COR-L47 (cell line): ENCODE measurements at regions not wholly inside any gene's neighbourhood (a gene's known extent, or its start where the extent isn't known, plus 50 kb on each side); places are given as distances from the start of the nearest gene placed in this dataset.

Source experiments
- DNase-seq: peaks from one replicate; lab custom pipeline; 2025; lab: John Stamatoyannopoulos, UW

DNA sequence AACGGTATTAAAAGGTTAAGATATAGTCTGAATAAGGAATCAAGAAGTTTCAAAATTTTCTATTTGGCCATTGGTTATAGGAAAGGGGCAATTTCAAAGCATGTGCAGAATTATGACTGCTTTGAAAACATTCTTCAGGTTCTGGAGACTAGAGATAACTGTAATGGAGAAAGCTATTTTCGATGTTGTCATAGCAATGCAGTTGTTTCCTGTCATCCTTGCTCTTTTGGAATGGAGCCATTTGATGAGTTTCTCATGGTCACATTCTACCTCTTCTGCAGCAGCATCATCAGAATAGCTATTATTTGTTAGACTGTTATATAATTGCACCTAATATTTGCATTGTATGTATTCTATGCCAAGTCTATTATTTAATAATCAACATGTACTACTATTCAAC lies 368.2 kb upstream of the NR3C2 start:
- DNase-seq = no peak

DNA sequence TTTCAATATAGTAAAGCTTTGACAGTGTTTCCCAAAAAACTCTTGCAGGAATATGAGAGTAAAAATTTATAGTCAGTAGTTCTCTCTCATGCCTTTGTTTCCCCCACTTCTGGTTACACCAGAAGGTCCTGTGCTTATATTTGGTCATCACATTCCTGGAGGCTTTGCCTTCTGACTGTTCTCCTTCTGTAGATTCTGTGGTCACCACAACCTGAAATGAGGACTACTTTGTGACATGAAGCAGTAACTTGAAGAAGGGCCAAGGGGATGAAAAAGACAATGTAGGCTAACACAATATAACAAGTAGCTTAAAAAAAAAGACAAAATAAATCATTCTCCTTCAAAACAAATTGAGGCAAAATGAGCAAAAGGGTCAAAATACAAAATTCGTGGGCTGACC lies 366.2 kb upstream of the NR3C2 start:
- DNase-seq = no peak

DNA sequence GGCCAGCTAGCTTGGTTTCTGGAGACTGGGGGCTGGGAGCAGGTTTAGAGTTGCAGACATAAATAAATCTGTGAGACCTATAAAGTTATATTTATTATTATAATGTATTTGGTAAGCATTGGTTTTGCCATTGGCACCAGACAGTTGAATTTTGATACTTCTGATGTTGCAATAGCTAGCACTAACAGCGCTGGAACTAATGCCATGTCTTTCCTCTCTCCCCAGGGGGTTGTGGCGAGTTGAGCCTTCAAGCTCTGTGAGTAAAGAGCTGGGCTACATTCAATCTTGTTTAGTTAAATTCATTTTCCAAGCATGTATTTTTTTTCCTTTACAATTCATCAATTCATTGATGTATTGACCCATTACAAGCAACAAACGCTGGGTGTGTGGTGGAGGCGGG lies 358.7 kb upstream of the NR3C2 start:
- DNase-seq = no peak

DNA sequence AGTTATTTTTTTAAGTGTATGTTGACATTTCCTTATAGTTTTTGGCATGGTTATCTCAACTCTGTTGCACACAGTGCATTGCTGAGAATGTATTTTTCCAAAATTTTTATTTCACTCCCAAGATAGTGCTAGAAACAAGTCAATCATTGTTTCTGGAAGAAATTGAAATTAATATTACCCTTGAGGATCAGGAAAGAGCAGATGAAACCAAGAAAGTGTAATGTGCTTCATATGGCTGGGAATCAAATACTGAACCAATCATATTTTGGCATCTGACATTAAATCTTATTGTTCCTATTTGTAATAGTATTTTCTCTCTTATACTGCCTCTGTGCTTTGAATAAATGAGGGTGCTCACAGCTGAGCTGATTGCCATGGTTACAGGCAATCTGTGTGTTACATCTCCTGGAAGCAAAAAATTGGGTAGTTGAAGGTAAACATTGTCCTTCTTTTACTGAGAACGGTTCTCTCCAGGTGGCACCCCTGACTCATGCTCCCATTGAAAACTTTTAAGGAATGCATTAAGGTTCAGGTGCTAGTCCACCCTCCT lies 358.2 kb upstream of the NR3C2 start:
- no peak for DNase-seq

DNA sequence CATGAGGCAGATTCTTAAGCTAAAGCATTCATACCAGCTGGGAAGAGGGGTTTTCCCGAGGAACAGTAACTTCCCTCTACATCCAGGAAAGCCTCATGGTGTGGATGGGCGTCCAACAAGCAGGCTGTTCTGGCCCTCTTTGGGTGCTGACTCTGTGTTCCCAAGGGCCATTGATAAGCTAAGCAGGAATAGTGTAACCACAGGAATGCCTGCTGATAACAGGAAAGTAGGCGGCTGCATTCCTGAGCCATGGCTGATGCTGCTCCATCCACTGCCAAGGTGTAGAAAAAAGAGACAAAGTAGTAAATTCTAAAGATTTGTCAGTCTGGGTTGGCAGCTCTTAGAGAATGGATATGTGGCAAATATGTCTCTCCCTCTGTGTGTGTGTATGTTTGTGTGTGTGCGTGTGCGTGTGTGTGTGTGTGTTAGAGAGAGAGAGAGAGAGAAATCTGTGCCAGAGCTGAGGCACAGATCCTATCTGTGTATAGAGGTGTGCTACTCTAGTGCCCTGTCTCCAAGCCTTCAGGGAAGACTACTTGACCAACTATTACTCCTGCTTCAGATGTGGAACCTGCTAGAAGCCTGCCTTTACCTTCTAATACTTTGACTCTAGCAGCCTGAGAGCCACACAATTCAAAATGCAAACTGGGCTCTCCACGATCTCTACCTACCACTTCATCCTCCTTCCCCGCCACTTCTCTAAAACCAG lies 353.1 kb upstream of the NR3C2 start:
- DNase-seq = no peak

DNA sequence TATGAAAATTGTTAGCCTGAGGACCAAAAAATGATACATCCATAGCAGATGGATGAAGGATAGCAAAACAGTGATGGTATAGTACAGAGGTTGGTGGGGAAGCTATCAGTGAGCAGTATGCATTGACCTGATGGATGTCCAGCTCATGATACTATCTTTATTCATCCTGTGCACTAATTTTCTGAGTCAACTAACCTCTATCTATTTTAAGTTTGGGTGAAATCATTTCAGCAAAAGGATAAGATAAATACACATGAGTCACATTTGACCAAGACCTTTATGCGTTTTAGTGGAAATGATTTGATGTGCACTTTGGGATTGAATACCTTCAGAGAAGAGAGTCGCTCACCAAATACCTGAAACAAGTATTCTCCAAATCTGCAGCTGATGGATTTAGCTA lies 351.0 kb upstream of the NR3C2 start:
- no peak for DNase-seq

DNA sequence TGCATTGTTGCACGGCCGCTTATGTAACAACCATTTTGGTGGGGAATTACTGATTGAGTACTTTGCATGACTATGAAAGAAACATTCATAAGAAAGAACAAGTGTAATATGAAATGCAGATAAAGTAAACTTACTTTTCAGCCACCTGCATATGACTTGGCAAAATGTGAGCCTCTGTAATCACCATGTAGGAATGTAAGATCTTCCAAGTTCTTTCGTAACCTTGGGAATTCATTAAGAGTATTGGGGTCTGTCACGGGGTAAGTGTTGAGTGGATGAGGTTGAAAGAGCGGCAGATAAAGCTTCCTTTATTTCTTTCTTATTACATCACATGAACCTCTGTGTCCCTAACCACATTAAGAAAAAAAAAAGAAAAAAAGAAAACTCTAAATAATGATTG lies 348.5 kb upstream of the NR3C2 start:
- no peak for DNase-seq

DNA sequence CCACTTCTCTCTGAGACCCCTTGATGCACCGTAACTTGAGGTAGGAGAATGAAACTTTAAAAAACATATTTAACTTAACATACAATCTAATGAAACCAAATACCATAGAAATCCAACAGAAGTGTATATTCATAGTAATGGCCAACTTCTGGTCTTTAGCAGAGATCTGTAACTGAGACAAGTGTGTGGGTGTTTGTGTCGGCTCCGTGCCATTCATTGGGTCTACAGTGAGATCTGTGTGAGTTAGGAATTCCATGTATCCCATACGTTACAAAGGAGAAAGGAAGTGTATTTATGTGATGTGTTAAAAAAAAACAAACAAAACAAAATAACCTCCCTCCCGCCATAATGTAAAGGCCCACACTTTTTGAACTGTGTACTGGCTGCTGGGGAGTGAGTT lies 348.0 kb upstream of the NR3C2 start:
- no peak for DNase-seq

DNA sequence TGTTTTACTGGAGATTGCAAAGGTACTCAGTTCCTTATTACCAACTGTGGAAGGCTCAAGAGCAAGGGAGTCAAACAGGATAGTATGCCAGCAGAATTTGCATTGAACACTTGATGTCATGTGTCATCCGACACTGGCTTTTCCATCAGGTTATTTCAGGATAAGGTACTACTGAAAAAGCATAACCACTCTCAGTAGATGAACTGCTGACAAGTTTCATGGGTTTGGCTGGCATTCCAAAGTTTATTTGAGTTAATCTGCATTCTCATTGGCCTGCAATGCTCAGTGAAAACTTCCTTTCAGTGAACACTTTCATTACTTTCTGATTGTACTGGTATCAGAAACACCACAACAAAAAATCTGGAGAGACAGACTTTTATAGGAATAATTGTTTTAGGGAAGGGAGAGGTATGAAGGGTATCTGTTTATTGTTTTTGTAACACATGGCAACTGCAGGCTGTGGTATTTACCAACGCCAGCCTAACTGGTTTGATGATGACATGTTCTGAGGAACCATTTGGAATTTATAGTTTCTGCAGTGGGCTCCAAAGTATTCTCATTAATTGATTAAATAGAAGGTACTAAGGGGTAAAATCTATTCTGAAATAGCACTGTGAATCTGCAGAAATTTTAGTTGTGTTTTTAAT lies 345.7 kb upstream of the NR3C2 start:
- DNase-seq = no peak

DNA sequence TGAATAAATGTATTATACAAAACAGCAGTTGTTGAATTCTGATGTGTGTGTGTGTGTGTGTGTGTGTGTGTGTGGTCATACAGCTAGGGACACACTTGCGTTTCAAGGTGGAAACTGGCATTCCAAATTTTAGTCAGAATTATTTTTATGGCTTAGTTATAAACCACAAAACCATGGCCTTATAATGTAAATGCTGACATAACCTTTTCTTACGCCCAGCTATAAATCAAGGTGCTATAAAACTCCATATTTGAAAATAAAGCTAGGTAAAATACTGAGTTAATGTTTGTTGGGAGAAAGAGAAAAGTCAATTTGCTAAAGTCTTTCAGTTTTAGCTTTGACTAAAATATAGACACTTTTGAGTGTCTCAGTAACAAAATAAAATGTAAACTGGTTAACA lies 345.1 kb upstream of the NR3C2 start:
- DNase-seq = no peak

DNA sequence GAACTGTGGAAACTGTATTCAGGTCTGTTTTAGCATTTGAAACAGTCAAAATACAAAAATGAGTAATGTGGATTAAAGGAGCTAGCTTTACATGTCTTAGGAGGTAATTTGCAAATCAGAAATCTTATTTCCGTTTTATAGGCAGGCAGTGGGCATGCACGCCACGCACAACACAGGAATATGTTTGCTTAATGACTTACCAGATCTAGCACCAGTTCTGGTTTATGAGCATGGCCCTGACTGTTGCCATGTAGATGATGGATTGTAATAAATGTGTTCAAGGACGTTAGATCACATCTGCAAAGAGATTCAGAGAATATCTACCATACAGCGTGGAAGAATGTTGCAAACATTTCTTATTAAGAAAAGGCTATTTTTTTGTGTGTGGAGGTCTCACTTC lies 344.5 kb upstream of the NR3C2 start:
- no peak for DNase-seq

DNA sequence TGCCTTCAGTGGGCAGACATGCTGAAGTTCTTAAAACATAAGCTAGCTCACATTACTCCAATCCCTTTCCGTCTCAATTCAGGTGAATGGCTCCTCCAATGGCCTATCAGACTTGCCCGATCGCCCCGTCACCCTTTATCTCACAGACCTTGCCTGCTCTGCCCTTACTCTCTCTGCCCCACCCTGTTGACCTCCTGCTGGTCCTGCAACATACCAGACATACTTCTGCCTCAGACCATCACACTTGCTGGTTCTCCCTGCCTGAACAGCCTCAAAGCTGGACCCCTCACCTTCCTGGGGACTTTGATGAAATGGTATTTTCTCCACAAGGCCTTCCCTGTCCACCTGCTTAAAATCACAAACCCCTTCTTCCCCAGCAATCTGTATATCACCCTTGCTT lies 340.1 kb upstream of the NR3C2 start:
- no peak for DNase-seq

DNA sequence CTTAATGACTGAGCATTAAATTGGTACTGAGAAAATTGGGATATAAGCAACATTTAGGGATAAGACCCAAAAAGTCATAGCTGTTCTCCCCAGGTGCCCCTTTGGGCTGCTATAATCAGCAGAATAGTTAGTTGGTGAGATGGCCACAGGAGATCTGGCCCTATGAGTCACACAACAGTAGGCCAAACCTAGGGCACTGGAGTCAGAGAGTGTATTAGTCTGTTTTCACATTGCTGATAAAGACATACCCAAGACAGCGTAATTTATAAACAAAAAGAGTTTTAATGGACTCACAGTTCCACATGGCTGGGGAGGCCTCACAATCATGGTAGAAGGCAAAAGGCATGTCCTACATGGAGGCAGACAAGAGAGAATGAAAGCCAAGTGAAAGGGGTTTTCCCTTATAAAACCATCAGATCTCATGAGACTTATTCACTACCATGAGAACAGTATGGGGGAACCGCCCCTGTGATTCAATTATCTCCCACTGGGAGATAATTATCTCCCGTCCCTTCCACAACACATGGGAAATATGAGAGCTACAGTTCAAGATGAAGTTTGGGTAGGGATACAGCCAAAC lies 338.3 kb upstream of the NR3C2 start:
- no peak for DNase-seq

DNA sequence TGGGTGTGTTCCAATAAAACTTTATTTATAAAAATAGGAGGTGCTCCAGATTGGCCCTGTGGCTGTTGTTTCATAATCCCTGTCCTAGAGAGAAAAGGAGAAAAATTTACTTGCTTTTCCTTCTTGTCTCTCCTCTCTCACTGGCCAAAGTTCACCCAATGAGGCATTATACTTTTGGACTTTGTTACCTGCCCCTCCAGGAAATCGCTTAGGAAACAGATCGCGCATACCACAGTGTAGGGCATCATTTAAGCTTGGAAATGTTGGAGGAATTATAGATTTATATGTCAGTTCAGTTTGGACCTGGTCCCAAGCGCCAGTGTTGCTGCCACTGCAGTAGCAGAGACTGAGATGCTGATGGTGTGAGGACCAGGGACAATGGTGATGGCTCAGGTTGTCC lies 337.6 kb upstream of the NR3C2 start:
- DNase-seq = no peak

DNA sequence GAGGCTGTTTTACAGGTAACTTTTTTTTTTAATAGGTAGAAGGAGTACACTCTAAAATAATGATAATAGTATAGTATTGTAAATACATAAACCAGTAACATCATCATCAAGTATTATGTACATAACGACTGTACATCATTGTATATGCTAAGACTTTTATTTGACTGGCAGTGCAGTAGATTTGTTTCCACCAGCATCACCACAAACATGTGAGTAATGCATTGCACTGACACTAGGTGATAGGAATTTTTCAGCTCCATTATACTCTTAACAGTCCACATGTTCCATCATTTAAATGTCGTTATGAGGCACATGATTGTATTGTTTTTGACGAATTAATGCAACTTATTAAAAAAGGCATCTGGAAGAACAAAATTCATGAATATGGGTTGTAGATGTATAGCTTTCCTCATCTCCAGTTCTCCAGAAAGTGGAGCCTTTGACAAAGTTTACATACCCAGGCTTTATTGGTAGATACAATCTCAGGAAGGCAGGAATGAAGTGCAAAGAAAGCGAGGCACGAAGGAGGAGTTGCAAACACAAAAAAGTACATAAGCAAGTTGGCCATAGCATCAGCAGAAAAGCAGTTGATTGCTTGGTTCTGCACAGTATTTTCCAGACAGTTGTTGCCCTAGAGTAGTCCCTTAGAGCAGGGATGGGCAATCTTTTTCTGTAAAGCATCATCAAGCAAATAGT lies 336.9 kb upstream of the NR3C2 start:
- no peak for DNase-seq

DNA sequence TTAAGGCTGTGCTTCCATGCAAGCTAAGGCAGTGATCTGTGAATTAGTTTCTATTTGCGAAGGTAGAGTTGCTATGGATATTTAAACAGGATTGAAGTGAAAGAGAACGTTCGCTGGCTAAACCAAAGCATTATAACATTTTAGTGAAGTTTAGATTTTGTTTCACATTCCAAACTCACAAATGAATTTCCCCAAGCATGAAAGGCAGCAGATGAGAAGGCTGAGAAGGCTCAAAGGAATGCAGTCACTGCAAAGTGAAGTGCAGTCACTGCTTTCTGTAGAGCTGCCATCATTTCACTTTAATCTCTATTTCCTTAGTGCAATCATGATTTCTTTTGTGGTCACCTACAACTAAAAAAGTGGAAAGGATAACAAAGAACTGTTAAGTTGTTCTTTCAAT lies 334.7 kb upstream of the NR3C2 start:
- DNase-seq = no peak

DNA sequence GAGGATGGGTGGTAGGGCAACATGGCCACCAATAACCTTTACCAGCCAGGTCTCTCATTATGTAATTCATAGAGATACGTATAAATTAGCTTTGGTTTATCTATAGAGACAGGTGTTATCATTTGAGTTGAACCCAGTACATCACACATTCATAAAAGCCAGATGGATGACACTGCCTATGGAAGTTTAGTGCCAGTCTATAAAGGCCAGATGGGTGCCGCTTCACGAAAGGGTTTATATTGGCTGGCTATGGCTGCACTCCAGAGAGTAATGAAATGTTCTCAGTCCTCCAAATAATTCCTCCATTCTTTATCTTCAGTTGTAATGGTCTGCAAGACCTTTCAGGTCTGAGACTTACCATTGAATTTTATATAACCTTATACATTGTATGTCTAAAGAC lies 331.9 kb upstream of the NR3C2 start:
- DNase-seq = no peak

DNA sequence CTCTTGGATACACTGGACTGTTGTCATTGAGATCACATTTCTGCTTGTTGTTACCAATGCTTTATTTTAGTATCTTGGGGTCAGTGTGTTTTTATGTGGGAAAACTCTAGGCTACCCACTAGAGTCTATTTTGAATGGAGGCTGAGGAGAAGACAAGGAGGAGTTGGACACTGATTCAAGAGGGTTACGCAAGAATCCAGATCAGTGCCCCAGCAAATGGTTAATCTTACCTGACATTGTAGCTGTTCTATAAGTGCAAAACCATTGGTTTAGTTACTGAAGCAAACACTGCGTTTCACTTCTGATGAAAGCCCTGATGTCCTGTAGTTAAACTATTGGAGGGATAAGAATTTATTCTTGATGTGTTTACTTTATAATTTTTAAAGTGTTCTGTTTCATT lies 331.1 kb upstream of the NR3C2 start:
- DNase-seq = no peak

DNA sequence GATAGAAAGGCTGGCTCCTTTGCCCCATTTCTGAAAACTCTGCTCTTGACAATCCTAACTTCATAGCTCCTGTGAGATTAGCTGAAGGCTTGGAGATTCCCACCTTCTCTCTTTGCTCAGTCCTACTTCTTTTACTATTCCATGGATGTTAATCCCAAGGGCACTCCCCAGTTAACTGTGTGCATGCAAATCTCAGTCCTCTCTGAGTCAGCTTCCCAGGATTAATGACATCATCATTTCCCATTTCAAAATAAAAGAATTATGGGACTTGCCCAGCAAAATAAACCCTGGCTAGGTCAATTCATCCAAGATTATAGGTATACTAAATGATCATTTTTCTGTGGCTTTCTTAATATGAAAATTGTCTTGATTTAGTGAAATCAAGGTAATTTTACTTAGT lies 328.6 kb upstream of the NR3C2 start:
- no peak for DNase-seq

DNA sequence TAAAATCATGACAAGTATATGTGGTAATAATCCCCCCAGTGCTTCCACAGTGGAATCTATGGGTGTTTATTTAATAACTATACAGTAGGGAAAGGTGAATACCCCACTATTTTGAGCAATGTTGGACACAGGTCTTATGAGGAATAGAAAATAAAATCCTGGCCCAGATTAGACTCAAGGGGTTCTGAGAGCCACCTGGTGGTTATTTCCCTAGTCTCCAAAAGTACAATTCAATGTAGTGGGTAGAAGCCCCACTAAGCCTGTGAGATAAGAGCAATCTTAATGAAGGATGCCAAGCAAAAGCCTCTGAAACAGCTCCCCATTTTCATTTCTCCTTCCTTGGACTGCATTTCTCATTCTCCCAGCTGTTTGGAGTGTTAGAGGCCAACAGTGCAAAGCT lies 328.2 kb upstream of the NR3C2 start:
- DNase-seq = no peak

DNA sequence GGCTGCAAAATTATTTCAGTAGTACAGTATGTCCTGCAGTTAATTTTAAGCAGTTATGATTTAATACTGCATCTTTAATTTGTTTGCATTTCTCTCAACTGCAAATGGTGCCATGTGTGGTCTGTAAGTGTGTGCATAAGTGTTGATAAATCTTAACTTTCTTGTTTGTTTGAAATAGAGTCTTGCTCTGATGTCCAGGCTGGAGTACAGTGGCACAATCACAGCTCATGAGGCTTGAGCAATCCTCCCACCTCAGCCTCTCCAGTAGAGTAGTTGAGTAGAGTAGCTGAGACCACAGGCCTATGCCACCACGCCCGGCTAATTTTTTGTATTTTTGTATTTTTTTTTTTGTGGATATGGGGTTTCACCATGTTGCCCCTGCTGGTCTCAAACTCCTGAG lies 322.5 kb upstream of the NR3C2 start:
- DNase-seq = no peak

DNA sequence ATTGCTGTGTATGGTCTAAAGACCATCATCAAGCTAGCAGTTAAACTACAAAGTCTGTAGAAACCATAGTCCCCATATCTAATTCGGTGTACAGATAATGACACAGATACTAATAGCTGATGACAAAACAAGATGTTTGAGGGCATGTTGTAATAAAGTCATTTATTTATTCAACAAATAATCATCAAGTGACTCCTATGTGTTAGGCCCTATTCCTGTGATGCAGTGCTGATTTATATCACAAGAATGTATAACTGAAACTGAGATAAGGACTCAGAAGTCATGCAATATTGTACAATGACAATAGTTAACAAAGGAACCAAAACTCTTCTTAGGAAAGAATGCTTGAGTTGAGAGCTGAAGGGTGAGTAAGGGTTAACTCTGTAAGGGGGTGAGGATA lies 315.0 kb upstream of the NR3C2 start:
- DNase-seq = no peak

DNA sequence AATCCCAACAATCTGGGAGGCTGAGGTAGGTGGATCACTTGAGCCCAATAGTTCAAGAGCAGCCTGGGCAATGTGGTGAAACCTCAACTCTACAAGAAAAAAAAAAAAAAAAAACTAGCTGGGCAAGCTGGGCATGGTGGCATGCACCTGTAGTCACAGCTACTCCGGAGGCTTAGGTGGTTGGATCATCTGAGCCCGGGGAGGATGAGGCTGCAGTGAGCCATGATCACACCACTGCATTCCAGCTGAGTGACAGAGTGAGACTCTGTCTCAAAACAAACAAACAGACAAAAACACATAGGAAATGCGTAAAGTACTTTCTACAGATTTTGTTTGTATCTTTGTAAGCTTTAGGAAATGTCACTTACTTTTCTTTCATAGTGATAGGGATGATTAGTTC lies 307.2 kb upstream of the NR3C2 start:
- no peak for DNase-seq
